Type B pancreatic cell (in vitro differentiated cells): ENCODE measurements at regions not wholly inside any gene's neighbourhood (a gene's known extent, or its start where the extent isn't known, plus 50 kb on each side); places are given as distances from the start of the nearest gene placed in this dataset.

Experiments used
- DNase-seq: peaks from one replicate; pipeline ENCODE4 v3.0.0; 2021; ENCODE audit warnings: mixed read lengths; ENCODE audit not compliant: unreplicated experiment; ENCODE audit errors: extremely low spot score
- H3K27ac Mint-ChIP-seq: 2 replicates; pipeline ENCODE4 v1.8.0; 2021; ENCODE audit warnings: mild to moderate bottlenecking, mixed read lengths
- H3K27me3 Mint-ChIP-seq: 2 replicates; pipeline ENCODE4 v1.8.0; 2021; ENCODE audit warnings: mixed read lengths
- H3K36me3 Mint-ChIP-seq: 2 replicates; pipeline ENCODE4 v1.8.0; 2021; ENCODE audit warnings: mixed read lengths
- H3K4me1 Mint-ChIP-seq: one replicate; pipeline ENCODE4 v1.8.0; 2021; ENCODE audit warnings: mixed read lengths; ENCODE audit not compliant: unreplicated experiment
- H3K4me3 Mint-ChIP-seq: 2 replicates; pipeline ENCODE4 v1.8.0; 2021; ENCODE audit warnings: mild to moderate bottlenecking, mixed read lengths
- H3K9me3 Mint-ChIP-seq: 2 replicates; pipeline ENCODE4 v1.8.0; 2021; ENCODE audit warnings: mixed read lengths
- CTCF ChIP-seq: fragments of 200-600 bp; sonication (generic); conservative IDR thresholded peaks from 2 replicates; pipeline ENCODE4 v1.5.0; 2021; ENCODE audit warnings: antibody characterized with exemption, mild to moderate bottlenecking

DNA sequence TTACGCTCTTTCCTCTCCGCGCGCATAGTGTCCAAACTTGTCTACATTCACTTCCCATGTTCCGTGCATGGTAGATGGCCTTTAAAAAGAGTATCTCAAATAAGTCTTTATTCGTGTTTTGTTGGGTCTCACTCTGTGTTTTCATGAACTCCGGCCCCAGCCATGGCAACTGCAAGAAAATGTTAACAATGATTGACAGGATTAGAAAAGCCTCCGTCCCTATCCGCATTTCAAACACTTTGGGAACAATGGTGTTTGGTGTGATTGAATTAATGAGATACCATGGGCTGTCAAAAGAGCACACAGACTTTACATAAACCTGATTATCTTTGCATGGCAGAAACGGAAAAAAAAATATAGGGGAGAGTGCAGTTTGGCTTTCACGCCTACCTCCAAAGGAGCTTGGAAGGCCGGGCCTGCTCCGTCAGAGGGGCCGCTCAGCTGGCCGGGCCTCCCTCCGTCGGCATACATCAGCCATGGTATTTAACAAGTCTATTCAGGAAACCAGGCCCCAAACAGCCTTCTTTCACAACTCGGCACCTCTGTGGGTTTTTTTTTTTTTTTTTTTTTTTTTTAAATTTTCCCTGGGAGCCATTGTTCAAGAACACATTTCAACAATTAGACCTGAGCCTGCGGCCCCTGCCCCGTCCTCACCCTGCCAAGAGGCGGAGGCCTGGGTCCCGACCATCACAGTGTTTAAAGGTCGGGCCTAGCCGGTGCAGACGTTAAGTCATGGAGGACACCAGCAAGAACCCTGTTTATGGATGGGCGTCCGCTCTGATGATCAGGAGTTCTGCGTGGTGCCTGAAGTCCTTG is 323.8 kb upstream of the IRX4 start:
- no peaks in the 10 kb centered on the region for H3K4me1 Mint-ChIP-seq
- TF ChIP-seq CTCF = no peak
- H3K36me3 Mint-ChIP-seq = no peaks in the 10 kb centered on the region
- no peaks in the 10 kb centered on the region for H3K9me3 Mint-ChIP-seq
- H3K4me3 Mint-ChIP-seq = no peak overlapping the region
- no peak overlapping the region for H3K27ac Mint-ChIP-seq
- no peak for DNase-seq
- H3K27me3 Mint-ChIP-seq = peaks cover 20% of the 10 kb centered on the region

- no peak for DNase-seq
These were observed 323.0 kb upstream of the IRX4 start for GRCh38 chr5:2205596-2206226.

DNA sequence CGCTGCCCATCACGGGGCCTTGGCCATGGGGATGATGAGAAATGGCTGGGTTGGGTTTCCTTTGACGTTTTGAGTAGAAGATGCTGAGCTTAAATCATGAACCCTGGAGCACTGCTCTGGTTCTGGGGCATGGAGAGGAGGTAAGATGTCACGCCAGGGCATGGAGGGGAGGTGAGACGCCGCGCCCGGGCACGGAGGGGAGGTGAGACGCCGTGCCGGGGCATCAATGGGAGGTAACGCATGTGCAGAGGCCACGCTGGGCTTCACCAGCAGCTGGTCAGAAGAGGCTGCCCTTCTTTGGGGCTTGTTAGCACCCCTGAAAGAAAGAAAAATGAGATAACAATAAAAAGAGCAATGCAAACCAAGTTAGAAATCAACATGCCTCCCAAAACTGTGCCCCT is 322.5 kb upstream of the IRX4 start:
- DNase-seq = no peak
- Mint-ChIP-seq H3K36me3 (no peaks in the 10 kb centered on the region), H3K27ac (no peak overlapping the region), H3K27me3 (peaks cover 29% of the 10 kb centered on the region), H3K9me3 (no peaks in the 10 kb centered on the region), H3K4me1 (no peaks in the 10 kb centered on the region), H3K4me3 (no peak overlapping the region)
- no peak for TF ChIP-seq CTCF

More at GRCh38 chr5:2205596-2206226, 323.0 kb upstream of the IRX4 start:
- Mint-ChIP-seq H3K4me1 (no peaks in the 10 kb centered on the region), H3K27ac (no peak overlapping the region), H3K9me3 (no peaks in the 10 kb centered on the region), H3K27me3 (peaks cover 24% of the 10 kb centered on the region), H3K36me3 (no peaks in the 10 kb centered on the region), H3K4me3 (no peak overlapping the region)
- TF ChIP-seq CTCF = no peak

DNA sequence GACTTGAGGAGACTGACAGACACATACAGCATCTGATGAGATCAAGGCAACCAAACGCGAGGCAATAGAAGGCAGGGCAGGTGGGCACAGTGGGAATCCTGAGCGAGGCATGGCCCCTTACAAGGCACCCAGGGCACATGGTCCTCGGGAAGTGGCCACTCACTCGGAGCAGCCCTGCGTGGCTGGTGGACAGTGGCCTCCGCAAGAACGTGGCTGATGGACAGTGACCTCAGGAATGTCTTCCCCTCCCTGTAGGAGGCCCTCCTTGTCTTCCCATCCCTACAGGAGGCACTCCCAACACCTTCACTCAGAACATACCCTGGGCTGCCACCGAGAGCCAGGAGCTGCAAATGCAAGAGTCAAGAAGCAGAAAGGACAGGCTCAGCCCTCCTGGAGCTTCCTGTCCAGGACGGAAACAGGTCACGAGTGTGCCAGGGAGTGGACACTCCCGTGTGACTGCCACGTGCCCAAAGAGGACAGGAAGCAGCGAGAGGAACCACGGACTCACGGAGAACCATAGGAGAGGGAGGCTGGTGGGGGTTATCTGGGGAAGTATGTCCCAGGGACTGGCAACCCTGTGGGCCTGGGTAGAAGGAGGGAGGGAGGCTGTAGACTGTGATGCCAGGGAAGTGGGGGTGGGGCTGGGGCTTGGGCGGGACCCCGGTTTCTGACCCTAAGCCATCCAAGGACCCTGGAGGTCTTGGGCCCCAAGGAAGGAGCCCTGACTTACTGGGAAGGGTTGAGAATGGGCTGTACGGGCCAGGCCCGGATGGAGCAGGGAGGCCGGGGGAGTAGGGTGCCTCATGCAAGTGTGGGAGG is 321.9 kb upstream of the IRX4 start:
- Mint-ChIP-seq H3K27me3 (peaks cover 33% of the 10 kb centered on the region), H3K4me3 (no peak overlapping the region), H3K4me1 (no peaks in the 10 kb centered on the region), H3K9me3 (no peaks in the 10 kb centered on the region), H3K27ac (no peak overlapping the region), H3K36me3 (no peaks in the 10 kb centered on the region)
- DNase-seq = no peak
- TF ChIP-seq CTCF = no peak

- no peak for TF ChIP-seq CTCF
- peaks cover 38% of the 10 kb centered on the region for H3K27me3 Mint-ChIP-seq
- H3K36me3 Mint-ChIP-seq = no peaks in the 10 kb centered on the region
- H3K4me3 Mint-ChIP-seq = no peak overlapping the region
- no peak for DNase-seq
- no peaks in the 10 kb centered on the region for H3K9me3 Mint-ChIP-seq
- no peaks in the 10 kb centered on the region for H3K4me1 Mint-ChIP-seq
- no peak overlapping the region for H3K27ac Mint-ChIP-seq
These were observed 321.0 kb upstream of the IRX4 start for GRCh38 chr5:2203774-2204173.
